HG02852 (cell line): ENCODE measurements at regions not wholly inside any gene's neighbourhood (a gene's known extent, or its start where the extent isn't known, plus 50 kb on each side); places are given as distances from the start of the nearest gene placed in this dataset.

Experiments used
- ATAC-seq: cut with Tn5 transposase; IDR thresholded peaks from one replicate; pipeline ENCODE4 v1.9.1; 2021; ENCODE audit warnings: mild to moderate bottlenecking, moderate library complexity; ENCODE audit not compliant: unreplicated experiment

GRCh38 chr1:166221316-166221715 lies 54.5 kb upstream of the FAM78B start:
- ATAC-seq: peak; percentile 68

GRCh38 chr1:166233750-166234366 lies 67.1 kb upstream of the FAM78B start:
- ATAC-seq: no peak

- no peak for ATAC-seq
These were observed 68.9 kb upstream of the FAM78B start for GRCh38 chr1:166235728-166236127.

- no peak for ATAC-seq
These were observed 70.9 kb upstream of the FAM78B start for GRCh38 chr1:166237675-166238074.

GRCh38 chr1:166253076-166253779 lies 86.4 kb upstream of the FAM78B start:
- no peak for ATAC-seq

GRCh38 chr1:166258017-166258416 lies 91.2 kb upstream of the FAM78B start:
- peak; percentile 48 for ATAC-seq

- no peak for ATAC-seq
These were observed 94.7 kb upstream of the FAM78B start for GRCh38 chr1:166261511-166261910.

GRCh38 chr1:166270476-166271150 lies 103.8 kb upstream of the FAM78B start:
- ATAC-seq: no peak

GRCh38 chr1:166271151-166271538 lies 104.3 kb upstream of the FAM78B start:
- ATAC-seq: no peak

- ATAC-seq: peak; percentile 64
These were observed 105.4 kb upstream of the FAM78B start for GRCh38 chr1:166272155-166272554.

- ATAC-seq: no peak
These were observed 106.0 kb upstream of the FAM78B start for GRCh38 chr1:166272851-166273250.

GRCh38 chr1:166273618-166274017 lies 106.8 kb upstream of the FAM78B start:
- no peak for ATAC-seq

GRCh38 chr1:166282391-166283137 lies 115.8 kb upstream of the FAM78B start:
- no peak for ATAC-seq

GRCh38 chr1:166283190-166283589 lies 116.4 kb upstream of the FAM78B start:
- ATAC-seq: no peak

- ATAC-seq: no peak
These were observed 116.8 kb upstream of the FAM78B start for GRCh38 chr1:166283600-166283999.

- no peak for ATAC-seq
These were observed 122.7 kb upstream of the FAM78B start for GRCh38 chr1:166289309-166290050.

- ATAC-seq: no peak
These were observed 128.9 kb upstream of the FAM78B start for GRCh38 chr1:166295656-166296055.

GRCh38 chr1:166297993-166298392 lies 131.2 kb upstream of the FAM78B start:
- ATAC-seq: no peak

- no peak for ATAC-seq
These were observed 134.0 kb upstream of the FAM78B start for GRCh38 chr1:166300767-166301166.

- no peak for ATAC-seq
These were observed 136.4 kb upstream of the FAM78B start for GRCh38 chr1:166302989-166303758.
